ENCODE measurements at regions not wholly inside any gene's neighbourhood (a gene's known extent, or its start where the extent isn't known, plus 50 kb on each side); places are given as distances from the start of the nearest gene placed in this dataset.

- no peak overlapping the region for H3K27ac Mint-ChIP-seq
- intact Hi-C loops (cut with micrococcal nuclease) = no loop called here
- peaks cover 0 to 3% of the 10 kb centered on the region in 2 donors for H3K9me3 ChIP-seq (replicated peaks in 1 of 2; ENCODE audit: control insufficient read depth in 1 of 2, insufficient read depth in 1 of 2, low read length in 2 of 2)
These were observed 313.2 kb upstream of the DKK2 start for GRCh38 chr4:107349266-107349665.

GRCh38 chr4:107348188-107349050 is 312.3 kb upstream of the DKK2 start:
- Histone ChIP-seq H3K79me2 (ENCODE audit: insufficient read depth, low read length) (no peaks in the 10 kb centered on the region), H3K27ac (ENCODE audit: low read depth in 1 of 2, low read length in 2 of 2) (no peak overlapping the region), H3K9me3 (replicated peaks in 1 of 2; ENCODE audit: control insufficient read depth in 1 of 2, insufficient read depth in 1 of 2, low read length in 2 of 2) (no peaks in the 10 kb centered on the region), H2AFZ (ENCODE audit: insufficient read depth, low read depth, low read length, poor library complexity, severe bottlenecking) (no peak overlapping the region), H3K4me3 (replicated peaks in 1 of 3; ENCODE audit: low read depth in 2 of 3, low read length in 3 of 3) (no peak overlapping the region), H4K20me1 (ENCODE audit: insufficient read depth, low read length) (no peaks in the 10 kb centered on the region), H3K36me3 (replicated peaks in 1 of 2; ENCODE audit: control insufficient read depth in 1 of 2, insufficient read depth in 2 of 2, low read length in 2 of 2) (no peaks in the 10 kb centered on the region), H3K4me1 (ENCODE audit: control insufficient read depth in 1 of 2, insufficient read depth in 2 of 2, low read length in 2 of 2) (no peaks in the 10 kb centered on the region), H3K9ac (ENCODE audit: insufficient read depth, low read length, poor library complexity, severe bottlenecking) (no peak overlapping the region), H3K4me2 (replicated peaks; ENCODE audit: extremely low read depth, low read length, poor library complexity, severe bottlenecking) (no peak overlapping the region), H3K27me3 (ENCODE audit: control insufficient read depth in 2 of 2, insufficient read depth in 2 of 2, low read length in 2 of 2) (no peaks in the 10 kb centered on the region)
- Mint-ChIP-seq H3K27ac (no peak overlapping the region), H3K4me3 (no peak overlapping the region), H3K4me1 (no peaks in the 10 kb centered on the region), H3K27me3 (ENCODE audit: low read depth in 3 of 3) (no peaks in the 10 kb centered on the region), H3K36me3 (no peaks in the 10 kb centered on the region), H3K9me3 (peaks cover 0 to 1% (median 0%) of the 10 kb centered on the region in 7 donors)
- WGBS (ENCODE audit: insufficient coverage) = 85% methylated on average over 2 of the region's 6 CpGs
- intact Hi-C loops (cut with micrococcal nuclease) = no loop called here
- no peak for TF ChIP-seq CTCF (IDR thresholded peaks at IDR 0.05)
- no peak for DNase-seq

More at GRCh38 chr4:107349266-107349665, 313.2 kb upstream of the DKK2 start:
- no peaks in the 10 kb centered on the region for H3K27me3 Mint-ChIP-seq (ENCODE audit: low read depth in 3 of 3)
- DNase-seq = no peak
- no peak overlapping the region for H3K9ac ChIP-seq (ENCODE audit: insufficient read depth, low read length, poor library complexity, severe bottlenecking)
- no peaks in the 10 kb centered on the region for H3K4me1 ChIP-seq (ENCODE audit: control insufficient read depth in 1 of 2, insufficient read depth in 2 of 2, low read length in 2 of 2)
- no peaks in the 10 kb centered on the region for H4K20me1 ChIP-seq (ENCODE audit: insufficient read depth, low read length)
- no peaks in the 10 kb centered on the region for H3K36me3 ChIP-seq (replicated peaks in 1 of 2; ENCODE audit: control insufficient read depth in 1 of 2, insufficient read depth in 2 of 2, low read length in 2 of 2)
- no peak overlapping the region for H3K4me3 ChIP-seq (replicated peaks in 1 of 3; ENCODE audit: low read depth in 2 of 3, low read length in 3 of 3)
- TF ChIP-seq CTCF (IDR thresholded peaks at IDR 0.05) = no peak
- no peaks in the 10 kb centered on the region for H3K79me2 ChIP-seq (ENCODE audit: insufficient read depth, low read length)
- no peaks in the 10 kb centered on the region for H3K4me1 Mint-ChIP-seq
- H3K4me3 Mint-ChIP-seq = no peak overlapping the region
- H3K4me2 ChIP-seq (replicated peaks; ENCODE audit: extremely low read depth, low read length, poor library complexity, severe bottlenecking) = no peak overlapping the region
- no peaks in the 10 kb centered on the region for H3K36me3 Mint-ChIP-seq
- H2AFZ ChIP-seq (ENCODE audit: insufficient read depth, low read depth, low read length, poor library complexity, severe bottlenecking) = no peak overlapping the region
- H3K27me3 ChIP-seq (ENCODE audit: control insufficient read depth in 2 of 2, insufficient read depth in 2 of 2, low read length in 2 of 2) = no peaks in the 10 kb centered on the region
- no peak overlapping the region for H3K27ac ChIP-seq (ENCODE audit: low read depth in 1 of 2, low read length in 2 of 2)
- 33% methylated on average over 1 of the region's 1 CpG for WGBS (ENCODE audit: insufficient coverage)
- peaks cover 0 to 1% (median 0%) of the 10 kb centered on the region in 7 donors for H3K9me3 Mint-ChIP-seq
